ENCODE measurements at regions not wholly inside any gene's neighbourhood (a gene's known extent, or its start where the extent isn't known, plus 50 kb on each side); places are given as distances from the start of the nearest gene placed in this dataset.
"Not testable (repeated sequence)": the region's sequence is repeated elsewhere in the genome, so short reads cannot be mapped to it uniquely, and the experiment has no call there.

- no peak for DNase-seq (ENCODE audit: low read depth in 2 of 2)
These were observed 160.4 kb upstream of the MAFB start for GRCh38 chr20:40849456-40849855.

- no peak for DNase-seq (ENCODE audit: low read depth in 2 of 2)
These were observed 162.0 kb upstream of the MAFB start for GRCh38 chr20:40851051-40851450.

- DNase-seq (ENCODE audit: low read depth in 2 of 2), result no peak
These were observed 166.2 kb upstream of the MAFB start for GRCh38 chr20:40855269-40855668.

GRCh38 chr20:40856653-40857052 lies 167.6 kb upstream of the MAFB start:
- DNase-seq (ENCODE audit: low read depth in 2 of 2), result no peak

GRCh38 chr20:40860487-40860902 lies 168.1 kb upstream of the TOP1 start:
- no peak for DNase-seq (ENCODE audit: low read depth in 2 of 2)

GRCh38 chr20:40861427-40862008 lies 167.1 kb upstream of the TOP1 start:
- no peak for DNase-seq (ENCODE audit: low read depth in 2 of 2)

- DNase-seq (ENCODE audit: low read depth in 2 of 2), result no peak
These were observed 165.2 kb upstream of the TOP1 start for GRCh38 chr20:40863355-40863919.

- no peak for DNase-seq (ENCODE audit: low read depth in 2 of 2)
These were observed 164.2 kb upstream of the TOP1 start for GRCh38 chr20:40864470-40864869.

GRCh38 chr20:40865095-40865494 lies 163.5 kb upstream of the TOP1 start:
- DNase-seq (ENCODE audit: low read depth in 2 of 2), result no peak

GRCh38 chr20:40866056-40866455 lies 162.6 kb upstream of the TOP1 start:
- DNase-seq (ENCODE audit: low read depth in 2 of 2), result no peak

GRCh38 chr20:40868551-40869217 lies 159.9 kb upstream of the TOP1 start:
- no peak for DNase-seq (ENCODE audit: low read depth in 2 of 2)

GRCh38 chr20:40869218-40870147 lies 159.1 kb upstream of the TOP1 start:
- no peak for DNase-seq (ENCODE audit: low read depth in 2 of 2)

- no peak for DNase-seq (ENCODE audit: low read depth in 2 of 2)
These were observed 153.2 kb upstream of the TOP1 start for GRCh38 chr20:40875116-40876085.

GRCh38 chr20:40878099-40878498 lies 150.5 kb upstream of the TOP1 start:
- DNase-seq (ENCODE audit: low read depth in 2 of 2), result not testable (repeated sequence)

GRCh38 chr20:40880063-40880728 lies 148.4 kb upstream of the TOP1 start:
- DNase-seq (ENCODE audit: low read depth in 2 of 2), result no peak

- DNase-seq (ENCODE audit: low read depth in 2 of 2), result no peak
These were observed 147.9 kb upstream of the TOP1 start for GRCh38 chr20:40880729-40881109.

GRCh38 chr20:40882152-40882551 lies 146.5 kb upstream of the TOP1 start:
- DNase-seq (ENCODE audit: low read depth in 2 of 2), result no peak

- no peak for DNase-seq (ENCODE audit: low read depth in 2 of 2)
These were observed 145.5 kb upstream of the TOP1 start for GRCh38 chr20:40883097-40883496.

GRCh38 chr20:40887105-40887504 lies 141.5 kb upstream of the TOP1 start:
- DNase-seq (ENCODE audit: low read depth in 2 of 2), result no peak

- DNase-seq (ENCODE audit: low read depth in 2 of 2), result not testable (repeated sequence)
These were observed 139.4 kb upstream of the TOP1 start for GRCh38 chr20:40889266-40889665.

GRCh38 chr20:40890181-40890580 lies 138.4 kb upstream of the TOP1 start:
- DNase-seq (ENCODE audit: low read depth in 2 of 2), result no peak
